Omental fat pad (tissue), 3 donors: ENCODE measurements at regions not wholly inside any gene's neighbourhood (a gene's known extent, or its start where the extent isn't known, plus 50 kb on each side); places are given as distances from the start of the nearest gene placed in this dataset.

Source experiments
- ATAC-seq: fragments of 150-250 bp; one replicate; pipeline ENCODE4 v1.9.1; 2016; ENCODE audit warnings: mild to moderate bottlenecking, moderate library complexity; ENCODE audit not compliant: low FRiP score
- DNase-seq: peaks from one replicate; pipeline ENCODE4 v3.0.0-alpha.2; 2019; ENCODE audit warnings: low spot score
- CTCF ChIP-seq, 3 donors: fragments of 450-650 bp; IDR thresholded peaks; one replicate each; pipeline ENCODE4 v1.5.1; 2016 to 2017; ENCODE audit warnings: antibody characterized with exemption in 3 of 3, mild to moderate bottlenecking in 3 of 3, moderate library complexity in 2 of 3

GRCh38 chr9:78666818-78667414 lies 370.0 kb downstream of the PSAT1 start:
- TF ChIP-seq CTCF (IDR thresholded peaks at IDR 0.05): no peak
- ATAC-seq: no peak
- no peak for DNase-seq

GRCh38 chr9:78668148-78668832 lies 371.4 kb downstream of the PSAT1 start:
- no peak for TF ChIP-seq CTCF (IDR thresholded peaks at IDR 0.05)
- DNase-seq (no peak), ATAC-seq (no peak)

- no peak for DNase-seq
- no peak for ATAC-seq
- TF ChIP-seq CTCF (IDR thresholded peaks at IDR 0.05): no peak
Observed at GRCh38 chr9:78669591-78669990, 372.7 kb downstream of the PSAT1 start.

GRCh38 chr9:78671785-78672184 lies 374.9 kb downstream of the PSAT1 start:
- DNase-seq: no peak
- TF ChIP-seq CTCF (IDR thresholded peaks at IDR 0.05): no peak
- no peak for ATAC-seq

- ATAC-seq (no peak), DNase-seq (no peak)
- no peak for TF ChIP-seq CTCF (IDR thresholded peaks at IDR 0.05)
Observed at GRCh38 chr9:78674874-78675273, 377.9 kb downstream of the PSAT1 start.

- no peak for ATAC-seq
- no peak for DNase-seq
- TF ChIP-seq CTCF (IDR thresholded peaks at IDR 0.05): no peak
Observed at GRCh38 chr9:78676009-78676408, 379.1 kb downstream of the PSAT1 start.

- TF ChIP-seq CTCF (IDR thresholded peaks at IDR 0.05): no peak
- no peak for DNase-seq
- no peak for ATAC-seq
Observed at GRCh38 chr9:78676623-78677022, 379.7 kb downstream of the PSAT1 start.
